Left ventricle myocardium inferior (tissue), 1 donor: ENCODE measurements at regions not wholly inside any gene's neighbourhood (a gene's known extent, or its start where the extent isn't known, plus 50 kb on each side); places are given as distances from the start of the nearest gene placed in this dataset.

Experiments
- DNase-seq: peaks from one replicate; pipeline ENCODE4 v3.0.0-alpha.2; 2020
- H3K27ac ChIP-seq: fragments of 200-600 bp; replicated peaks from 2 replicates; pipeline ENCODE4 v1.8.0; 2021
- H3K27me3 ChIP-seq: fragments of 200-600 bp; 2 replicates; pipeline ENCODE4 v1.8.0; 2021; ENCODE audit warnings: low read depth
- H3K36me3 ChIP-seq: fragments of 200-600 bp; 2 replicates; pipeline ENCODE4 v1.8.0; 2021
- H3K4me1 ChIP-seq: fragments of 200-600 bp; 2 replicates; pipeline ENCODE4 v1.8.0; 2021
- H3K4me3 ChIP-seq: fragments of 200-600 bp; 2 replicates; pipeline ENCODE4 v1.8.0; 2021; ENCODE audit warnings: mild to moderate bottlenecking, moderate library complexity
- H3K9me3 ChIP-seq: fragments of 200-600 bp; replicated peaks from 2 replicates; pipeline ENCODE4 v1.8.0; 2021
- CTCF ChIP-seq: fragments of 200-600 bp; IDR thresholded peaks from 2 replicates; pipeline ENCODE4 v1.8.0; 2021; ENCODE audit warnings: antibody characterized with exemption, mild to moderate bottlenecking, borderline replicate concordance
- intact Hi-C: fragments of 100-400 bp; cut with micrococcal nuclease; formaldehyde crosslinking; loops from one replicate; pipeline ENCODE4 v1.11.0; 2022
- donor health status: DM: no; HTN: yes; CAD: no; lungs with severe emphysema.

GRCh38 chr16:66044556-66044955, 321.9 kb upstream of the CDH5 start:
- H3K27ac ChIP-seq, result no peak overlapping the region
- H3K4me1 ChIP-seq, result no peaks in the 10 kb centered on the region
- no peak overlapping the region for H3K4me3 ChIP-seq
- H3K27me3 ChIP-seq, result no peaks in the 10 kb centered on the region
- H3K9me3 ChIP-seq, result no peaks in the 10 kb centered on the region
- intact Hi-C loops, result no loop called here
- DNase-seq, result no peak
- H3K36me3 ChIP-seq, result no peaks in the 10 kb centered on the region
- no peak for TF ChIP-seq CTCF

- intact Hi-C loops, result no loop called here
These were observed 322.4 kb upstream of the CDH5 start for GRCh38 chr16:66044089-66044488.

GRCh38 chr16:66043326-66043725, 323.2 kb upstream of the CDH5 start:
- H3K4me3 ChIP-seq, result no peak overlapping the region

More at GRCh38 chr16:66044089-66044488, 322.4 kb upstream of the CDH5 start:
- Histone ChIP-seq H3K4me3 (no peak overlapping the region), H3K9me3 (no peaks in the 10 kb centered on the region), H3K27ac (no peak overlapping the region), H3K4me1 (no peaks in the 10 kb centered on the region), H3K36me3 (no peaks in the 10 kb centered on the region), H3K27me3 (no peaks in the 10 kb centered on the region)
- TF ChIP-seq CTCF, result no peak
- DNase-seq, result no peak

GRCh38 chr16:66042341-66042740, 324.1 kb upstream of the CDH5 start:
- no peak for DNase-seq
- no peaks in the 10 kb centered on the region for H3K36me3 ChIP-seq
- peaks cover 7% of the 10 kb centered on the region for H3K4me1 ChIP-seq
- no peaks in the 10 kb centered on the region for H3K27me3 ChIP-seq
- H3K4me3 ChIP-seq, result no peak overlapping the region
- TF ChIP-seq CTCF, result no peak
- H3K27ac ChIP-seq, result no peak overlapping the region
- H3K9me3 ChIP-seq, result no peaks in the 10 kb centered on the region
- intact Hi-C loops, result no loop called here

More at GRCh38 chr16:66043326-66043725, 323.2 kb upstream of the CDH5 start:
- DNase-seq, result no peak
- intact Hi-C loops, result no loop called here
- Histone ChIP-seq H3K27ac (no peak overlapping the region), H3K9me3 (no peaks in the 10 kb centered on the region), H3K4me1 (no peaks in the 10 kb centered on the region), H3K36me3 (no peaks in the 10 kb centered on the region), H3K27me3 (no peaks in the 10 kb centered on the region)
- no peak for TF ChIP-seq CTCF

- Histone ChIP-seq H3K36me3 (no peaks in the 10 kb centered on the region), H3K27ac (no peak overlapping the region), H3K4me1 (peaks cover 11% of the 10 kb centered on the region), H3K27me3 (no peaks in the 10 kb centered on the region), H3K9me3 (no peaks in the 10 kb centered on the region), H3K4me3 (no peak overlapping the region)
- DNase-seq, result no peak
- intact Hi-C loops, result no loop called here
- no peak for TF ChIP-seq CTCF
These were observed 324.6 kb upstream of the CDH5 start for GRCh38 chr16:66041907-66042306.

- Histone ChIP-seq H3K4me3 (no peak overlapping the region), H3K4me1 (peaks cover 28% of the 10 kb centered on the region), H3K9me3 (no peaks in the 10 kb centered on the region), H3K27me3 (no peaks in the 10 kb centered on the region), H3K36me3 (no peaks in the 10 kb centered on the region), H3K27ac (no peak overlapping the region)
- TF ChIP-seq CTCF, result no peak
- intact Hi-C loops, result no loop called here
- no peak for DNase-seq
These were observed 326.7 kb upstream of the CDH5 start for GRCh38 chr16:66039793-66040192.
